HEK293 (cell line): ENCODE measurements at regions not wholly inside any gene's neighbourhood (a gene's known extent, or its start where the extent isn't known, plus 50 kb on each side); places are given as distances from the start of the nearest gene placed in this dataset.

Experiments
- CTCF ChIA-PET: fragments of 350-600 bp; formaldehyde crosslinking; extraction: SDS; loops from one replicate; lab custom pipeline; 2021; ENCODE audit warnings: antibody characterized with exemption; lab: Yijun Ruan, JAX
- POLR2A ChIA-PET: fragments of 300-600 bp; formaldehyde crosslinking; extraction: SDS; loops from one replicate; lab custom pipeline; 2020; ENCODE audit warnings: antibody characterized with exemption, inconsistent platforms; lab: Yijun Ruan, JAX
- H3K27ac ChIP-seq: fragments of 200-500 bp; sonication (Bioruptor generic); 2 replicates; pipeline ENCODE4 v1.5.1; 2014; ENCODE audit warnings: low read depth, low read length, control low read depth, inconsistent platforms; ENCODE audit errors: extremely low read depth
- H3K36me3 ChIP-seq, 2 experiments: fragments of 200-500 bp in 1 of 2; sonication (Bioruptor generic) in 1 of 2; 1 replicate in 1 of 2; 2 replicates in 1 of 2; pipeline ENCODE4 v1.5.1; 2014 to 2017; ENCODE audit warnings: inconsistent platforms in 2 of 2, low read length in 2 of 2; ENCODE audit not compliant: control insufficient read depth in 2 of 2, insufficient read depth in 1 of 2
- H3K4me1 ChIP-seq: fragments of 200-500 bp; sonication (Bioruptor generic); 2 replicates; pipeline ENCODE4 v1.5.1; 2014; ENCODE audit warnings: mild to moderate bottlenecking, low read length, inconsistent platforms; ENCODE audit not compliant: control insufficient read depth, insufficient read depth
- H3K4me3 ChIP-seq: 2 replicates; pipeline ENCODE4 v1.5.1; 2011; ENCODE audit warnings: low read depth, mild to moderate bottlenecking, control low read depth, low read length, moderate library complexity
- H3K9me3 ChIP-seq: fragments of 200-500 bp; sonication (Bioruptor generic); 2 replicates; pipeline ENCODE4 v1.5.1; 2014; ENCODE audit warnings: low read depth, low read length, inconsistent platforms; ENCODE audit not compliant: control insufficient read depth, insufficient read depth
- GLI4 ChIP-seq: fragments of 450-650 bp; formaldehyde crosslinking; IDR thresholded peaks from 2 replicates; pipeline ENCODE4 v1.5.1; 2016; ENCODE audit warnings: missing biosample characterization, missing genetic modification characterization
- MZF1 ChIP-seq: fragments of 450-650 bp; formaldehyde crosslinking; IDR thresholded peaks from 2 replicates; pipeline ENCODE4 v1.5.1; 2017; ENCODE audit warnings: missing biosample characterization, missing genetic modification characterization, borderline replicate concordance
- ZBTB20 ChIP-seq: fragments of 450-650 bp; formaldehyde crosslinking; IDR thresholded peaks from 2 replicates; pipeline ENCODE4 v1.5.1; 2016; ENCODE audit warnings: missing biosample characterization, missing genetic modification characterization
- ZBTB8A ChIP-seq: fragments of 450-650 bp; formaldehyde crosslinking; IDR thresholded peaks from 2 replicates; pipeline ENCODE4 v1.5.1; 2016; ENCODE audit warnings: missing biosample characterization, missing genetic modification characterization
- ZFHX2 ChIP-seq: fragments of 450-650 bp; formaldehyde crosslinking; conservative IDR thresholded peaks from 2 replicates; pipeline ENCODE4 v1.5.1; 2016; ENCODE audit warnings: missing biosample characterization, missing genetic modification characterization
- ZNF148 ChIP-seq: fragments of 450-650 bp; formaldehyde crosslinking; IDR thresholded peaks from 2 replicates; pipeline ENCODE4 v1.5.0; 2017; ENCODE audit warnings: missing biosample characterization, missing genetic modification characterization, borderline replicate concordance
- ZNF16 ChIP-seq: fragments of 450-650 bp; formaldehyde crosslinking; IDR thresholded peaks from 2 replicates; pipeline ENCODE4 v1.5.1; 2016; ENCODE audit warnings: low read depth, missing biosample characterization, missing genetic modification characterization
- ZNF184 ChIP-seq: fragments of 450-650 bp; IDR thresholded peaks from 2 replicates; pipeline ENCODE4 v1.5.1; 2018; ENCODE audit warnings: missing biosample characterization, mild to moderate bottlenecking, missing genetic modification characterization
- ZNF211 ChIP-seq: fragments of 450-650 bp; formaldehyde crosslinking; IDR thresholded peaks from 2 replicates; pipeline ENCODE4 v1.5.1; 2016; ENCODE audit warnings: low read depth, missing biosample characterization, missing genetic modification characterization
- ZNF292 ChIP-seq: fragments of 450-650 bp; formaldehyde crosslinking; IDR thresholded peaks from 2 replicates; pipeline ENCODE4 v1.5.1; 2016; ENCODE audit warnings: low read depth, missing biosample characterization, missing genetic modification characterization, borderline replicate concordance
- ZNF426 ChIP-seq: fragments of 450-650 bp; formaldehyde crosslinking; IDR thresholded peaks from 2 replicates; pipeline ENCODE4 v1.5.1; 2017; ENCODE audit warnings: missing biosample characterization, missing genetic modification characterization, mild to moderate bottlenecking, inconsistent platforms, moderate library complexity
- ZNF549 ChIP-seq: fragments of 450-650 bp; IDR thresholded peaks from 2 replicates; pipeline ENCODE4 v1.5.1; 2018; ENCODE audit warnings: missing biosample characterization, missing genetic modification characterization, mild to moderate bottlenecking, inconsistent platforms, moderate library complexity
- ZNF555 ChIP-seq: fragments of 450-650 bp; formaldehyde crosslinking; conservative IDR thresholded peaks from 2 replicates; pipeline ENCODE4 v1.5.1; 2017; ENCODE audit warnings: missing biosample characterization, mild to moderate bottlenecking, missing genetic modification characterization, inconsistent platforms
- ZNF639 ChIP-seq: fragments of 450-650 bp; formaldehyde crosslinking; IDR thresholded peaks from 2 replicates; pipeline ENCODE4 v1.5.1; 2016; ENCODE audit warnings: missing biosample characterization, missing genetic modification characterization
- ZNF660 ChIP-seq: fragments of 450-650 bp; IDR thresholded peaks from 2 replicates; pipeline ENCODE4 v1.5.1; 2018; ENCODE audit warnings: missing biosample characterization, mild to moderate bottlenecking, missing genetic modification characterization
- ZNF664 ChIP-seq: fragments of 450-650 bp; formaldehyde crosslinking; IDR thresholded peaks from 2 replicates; pipeline ENCODE4 v1.5.1; 2016; ENCODE audit warnings: missing biosample characterization, missing genetic modification characterization
- ZSCAN18 ChIP-seq: fragments of 450-650 bp; formaldehyde crosslinking; IDR thresholded peaks from 2 replicates; pipeline ENCODE4 v1.5.1; 2016; ENCODE audit warnings: missing biosample characterization, missing genetic modification characterization
- ZSCAN4 ChIP-seq: fragments of 450-650 bp; formaldehyde crosslinking; IDR thresholded peaks from 2 replicates; pipeline ENCODE4 v1.5.1; 2017; ENCODE audit warnings: missing biosample characterization, missing genetic modification characterization

- Histone ChIP-seq H3K27ac (no peak overlapping the region), H3K4me1 (no peaks in the 10 kb centered on the region), H3K4me3 (no peak overlapping the region), H3K9me3 (no peaks in the 10 kb centered on the region), H3K36me3 (no peaks in the 10 kb centered on the region)
- TF ChIP-seq GLI4 (tag by site-specific recombination) (no peak), ZNF555 (tag by site-specific recombination) (no peak), ZFHX2 (no peak), MZF1 (tag by site-specific recombination) (no peak), ZNF211 (tag by site-specific recombination) (no peak), ZSCAN18 (tag by site-specific recombination) (no peak), ZNF148 (no peak), ZNF660 (tag by site-specific recombination) (no peak), ZNF549 (tag by site-specific recombination) (no peak), ZSCAN4 (tag by site-specific recombination) (no peak)
- ChIA-PET CTCF (no interaction called here), POLR2A (no interaction called here)
These were observed 261.2 kb downstream of the PPP1R3A start for GRCh38 chr7:113657603-113658002.

- POLR2A ChIA-PET, result no interaction called here
- H3K9me3 ChIP-seq, result no peaks in the 10 kb centered on the region
- no peaks in the 10 kb centered on the region for H3K4me1 ChIP-seq
- CTCF ChIA-PET, result no interaction called here
- no peak overlapping the region for H3K27ac ChIP-seq
- no peaks in the 10 kb centered on the region for H3K36me3 ChIP-seq
- no peak overlapping the region for H3K4me3 ChIP-seq
- TF ChIP-seq ZNF292 (no peak), ZNF639 (tag by site-specific recombination) (no peak), ZNF16 (tag by site-specific recombination) (no peak), ZNF664 (no peak), ZBTB8A (tag by site-specific recombination) (no peak), ZNF426 (tag by site-specific recombination) (no peak), ZNF184 (tag by site-specific recombination) (no peak), GLI4 (tag by site-specific recombination) (no peak), ZBTB20 (tag by site-specific recombination) (no peak)
- TF ChIP-seq, all 188 proteins: peak for 0
These were observed 266.3 kb downstream of the PPP1R3A start for GRCh38 chr7:113652501-113652900.
